Endothelial cell of umbilical vein (primary cell): ENCODE measurements at regions not wholly inside any gene's neighbourhood (a gene's known extent, or its start where the extent isn't known, plus 50 kb on each side); places are given as distances from the start of the nearest gene placed in this dataset.

Source experiments
- BruUV-seq: library from RNA; stranded (reverse); fragments of 400-500 nt; replicated peaks from 2 replicates; lab custom pipeline; 2021; lab: Mats Ljungman, UMichigan
- CTCF ChIA-PET: fragments of 300-600, 350-600 bp; sonication (Branson Sonifier 250); formaldehyde crosslinking; loops from one replicate; lab custom pipeline; 2021; ENCODE audit warnings: antibody characterized with exemption, inconsistent platforms; lab: Charles Lee
- POLR2A ChIA-PET: fragments of 300-600, 350-600 bp; sonication (Branson Sonifier 250); formaldehyde crosslinking; loops from one replicate; lab custom pipeline; 2021; ENCODE audit warnings: antibody characterized with exemption, inconsistent platforms; lab: Charles Lee
- DNase-seq: peaks from one replicate; pipeline ENCODE4 v3.0.0-alpha.2; 2011; ENCODE audit warnings: low read depth, low spot score
- FAIRE-seq: peaks from 2 replicates; lab custom pipeline; 2011; peaks lifted over from hg19 to GRCh38; lab: Jason Lieb, UNC
- H2AFZ ChIP-seq: 2 replicates; pipeline ENCODE4 v1.6.0; 2012; ENCODE audit warnings: low read depth, low read length, control low read depth, inconsistent platforms
- H3K27ac ChIP-seq: 2 replicates; pipeline ENCODE4 v1.5.1; 2011; ENCODE audit warnings: low read depth, mild to moderate bottlenecking, control low read depth, low read length, moderate library complexity; ENCODE audit not compliant: insufficient read depth
- H3K27me3 ChIP-seq, 2 experiments: 2 replicates each; pipeline versions ENCODE4 v1.6.0 to v1.6.1; 2011; ENCODE audit warnings: low read length in 2 of 2, mixed read lengths in 1 of 2; ENCODE audit not compliant: control insufficient read depth in 2 of 2, insufficient read depth in 2 of 2
- H3K36me3 ChIP-seq, 2 experiments: 2 replicates in 1 of 2; 3 replicates in 1 of 2; pipeline ENCODE4 v1.5.1; 2011; ENCODE audit warnings: low read length in 2 of 2, mild to moderate bottlenecking in 1 of 2, moderate library complexity in 1 of 2; ENCODE audit not compliant: control insufficient read depth in 2 of 2, insufficient read depth in 2 of 2; ENCODE audit errors: extremely low read depth in 1 of 2
- H3K4me1 ChIP-seq: 3 replicates; pipeline ENCODE4 v1.5.1; 2011; ENCODE audit warnings: mild to moderate bottlenecking, low read length; ENCODE audit not compliant: control insufficient read depth, insufficient read depth; ENCODE audit errors: extremely low read depth
- H3K4me2 ChIP-seq: 2 replicates; pipeline ENCODE4 v1.6.1; 2011; ENCODE audit warnings: low read length, control low read depth, mixed read lengths; ENCODE audit not compliant: insufficient read depth
- H3K4me3 ChIP-seq, 3 experiments: fragments of 200-600 bp in 1 of 3; sonication (generic), shearing (Covaris generic) in 1 of 3; replicated peaks in 1 of 3; 2 replicates each; pipeline ENCODE4 v1.5.1; 2011 to 2016; ENCODE audit warnings: control low read depth in 3 of 3, low read length in 3 of 3, mild to moderate bottlenecking in 2 of 3, inconsistent platforms in 1 of 3, low read depth in 1 of 3, moderate library complexity in 1 of 3; ENCODE audit not compliant: insufficient read depth in 1 of 3
- H3K79me2 ChIP-seq: 2 replicates; pipeline ENCODE4 v1.6.0; 2012; ENCODE audit warnings: low read length, inconsistent platforms; ENCODE audit not compliant: control insufficient read depth, insufficient read depth
- H3K9ac ChIP-seq: replicated peaks from 2 replicates; pipeline ENCODE3; 2011; ENCODE audit warnings: low read length, control low read depth; ENCODE audit not compliant: insufficient read depth; ENCODE audit errors: extremely low read depth
- H3K9me1 ChIP-seq: replicated peaks from 3 replicates; pipeline ENCODE4 v1.6.0; 2011; ENCODE audit warnings: mild to moderate bottlenecking, low read length; ENCODE audit not compliant: control insufficient read depth, insufficient read depth; ENCODE audit errors: extremely low read depth
- H3K9me3 ChIP-seq: replicated peaks from 2 replicates; pipeline ENCODE4 v1.5.1; 2012; ENCODE audit warnings: low read length, inconsistent platforms; ENCODE audit not compliant: control insufficient read depth, insufficient read depth
- H4K20me1 ChIP-seq: replicated peaks from 2 replicates; pipeline ENCODE3; 2011; ENCODE audit warnings: mild to moderate bottlenecking, low read length; ENCODE audit not compliant: control insufficient read depth, insufficient read depth; ENCODE audit errors: extremely low read depth
- EZH2 ChIP-seq: IDR thresholded peaks from 2 replicates; pipeline ENCODE4 v1.6.1; 2012; ENCODE audit warnings: borderline replicate concordance, low read depth, mild to moderate bottlenecking, moderate library complexity, low read length, inconsistent platforms; ENCODE audit not compliant: severe bottlenecking
- FOS ChIP-seq: IDR thresholded peaks from 2 replicates; pipeline ENCODE4 v1.6.1; 2011; ENCODE audit warnings: mild to moderate bottlenecking, low read length, moderate library complexity, borderline replicate concordance; ENCODE audit not compliant: insufficient read depth
- GATA2 ChIP-seq: IDR thresholded peaks from 2 replicates; pipeline ENCODE4 v1.7.0; 2011; ENCODE audit warnings: low read depth, mild to moderate bottlenecking, moderate library complexity, mixed read lengths, low read length; ENCODE audit not compliant: insufficient read length, insufficient read depth
- JUN ChIP-seq: IDR thresholded peaks from 2 replicates; pipeline ENCODE4 v1.6.1; 2011; ENCODE audit warnings: borderline replicate concordance, low read depth; ENCODE audit not compliant: insufficient read length, insufficient read depth
- MYC ChIP-seq: IDR thresholded peaks from one replicate; pipeline ENCODE4 v1.6.1; 2011; ENCODE audit warnings: mild to moderate bottlenecking, low read depth, low read length
- POLR2A ChIP-seq: IDR thresholded peaks from 2 replicates; pipeline ENCODE4 v1.6.1; 2012; ENCODE audit warnings: low read depth, mild to moderate bottlenecking, control low read depth, low read length
- POLR2AphosphoS5 ChIP-seq: IDR thresholded peaks from 2 replicates; pipeline ENCODE4 v1.6.1; 2012; ENCODE audit warnings: low read depth, mild to moderate bottlenecking, control low read depth, low read length, moderate library complexity; ENCODE audit not compliant: insufficient read depth
- dilution Hi-C: fragments of 300-500 bp; cut with MboI; formaldehyde crosslinking; loops from one replicate; pipeline ENCODE4 v1.15.0; 2019; ENCODE audit warnings: low sequenced_read_pairs; ENCODE audit not compliant: extremely low pct_ligation_motif_present
- intact Hi-C: fragments of 100-400 bp; cut with micrococcal nuclease; formaldehyde crosslinking; loops from one replicate; pipeline ENCODE4 v1.10.0; 2022
- TF ChIP-seq, protein P1 (sequence below), 2 donors: IDR thresholded peaks; 1 replicate in 1 of 2; 2 replicates in 1 of 2; pipeline ENCODE4 v1.5.1; 2011; ENCODE audit warnings: low read length in 2 of 2, mild to moderate bottlenecking in 2 of 2, moderate library complexity in 2 of 2, control low read depth in 1 of 2, inconsistent platforms in 1 of 2, low read depth in 1 of 2; ENCODE audit not compliant: insufficient read depth in 1 of 2; ENCODE audit errors: extremely low read depth in 1 of 2
- TF ChIP-seq, protein P2 (sequence below): IDR thresholded peaks from 2 replicates; pipeline ENCODE4 v1.6.1; 2011; ENCODE audit not compliant: insufficient read depth, insufficient read length

DNA sequence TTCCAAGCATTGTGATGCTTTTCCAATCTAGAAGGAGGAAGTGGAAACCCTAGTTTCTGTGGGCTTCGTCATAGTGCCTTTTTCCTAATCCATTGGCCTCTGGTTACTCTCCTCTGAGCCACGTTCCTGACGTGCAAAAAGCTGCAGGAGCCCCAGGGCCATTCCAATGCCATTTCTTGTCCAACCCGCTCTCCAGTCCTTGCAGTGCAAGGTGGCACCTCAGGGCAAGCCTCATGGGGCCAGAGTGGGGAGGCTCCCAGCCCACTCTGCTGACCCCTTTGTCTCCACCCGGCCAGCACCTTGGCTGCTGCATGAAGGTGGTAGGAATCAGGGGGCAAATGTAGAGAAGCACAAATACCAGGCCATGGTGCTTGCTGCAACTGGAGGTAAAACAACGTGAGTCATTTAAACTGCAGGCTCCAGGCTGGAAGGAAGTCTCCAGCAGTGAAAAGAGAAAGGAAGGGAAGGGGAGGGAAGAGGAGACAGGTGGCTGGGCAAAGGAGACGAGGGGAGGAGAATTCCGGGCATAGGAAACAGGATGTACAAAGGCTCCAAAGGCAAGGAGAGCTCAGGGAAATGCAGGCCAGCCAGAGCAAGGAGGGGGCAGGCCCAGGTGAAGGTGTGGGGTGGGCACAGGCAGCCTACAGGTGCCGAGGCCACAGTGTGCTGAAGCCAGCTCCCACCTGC lies 168.2 kb upstream of the TNRC6C start:
- H3K4me2 ChIP-seq, result no peak overlapping the region
- TF ChIP-seq POLR2A, result no peak
- TF ChIP-seq, protein P1, sequence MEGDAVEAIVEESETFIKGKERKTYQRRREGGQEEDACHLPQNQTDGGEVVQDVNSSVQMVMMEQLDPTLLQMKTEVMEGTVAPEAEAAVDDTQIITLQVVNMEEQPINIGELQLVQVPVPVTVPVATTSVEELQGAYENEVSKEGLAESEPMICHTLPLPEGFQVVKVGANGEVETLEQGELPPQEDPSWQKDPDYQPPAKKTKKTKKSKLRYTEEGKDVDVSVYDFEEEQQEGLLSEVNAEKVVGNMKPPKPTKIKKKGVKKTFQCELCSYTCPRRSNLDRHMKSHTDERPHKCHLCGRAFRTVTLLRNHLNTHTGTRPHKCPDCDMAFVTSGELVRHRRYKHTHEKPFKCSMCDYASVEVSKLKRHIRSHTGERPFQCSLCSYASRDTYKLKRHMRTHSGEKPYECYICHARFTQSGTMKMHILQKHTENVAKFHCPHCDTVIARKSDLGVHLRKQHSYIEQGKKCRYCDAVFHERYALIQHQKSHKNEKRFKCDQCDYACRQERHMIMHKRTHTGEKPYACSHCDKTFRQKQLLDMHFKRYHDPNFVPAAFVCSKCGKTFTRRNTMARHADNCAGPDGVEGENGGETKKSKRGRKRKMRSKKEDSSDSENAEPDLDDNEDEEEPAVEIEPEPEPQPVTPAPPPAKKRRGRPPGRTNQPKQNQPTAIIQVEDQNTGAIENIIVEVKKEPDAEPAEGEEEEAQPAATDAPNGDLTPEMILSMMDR (IDR thresholded peaks at IDR 0.05; ENCODE audit: extremely low read depth in 1 of 2, insufficient read depth in 1 of 2, low read depth in 1 of 2, low read length in 2 of 2), result no peak
- TF ChIP-seq EZH2, result no peak
- no peak for TF ChIP-seq JUN
- no peak for TF ChIP-seq FOS
- TF ChIP-seq GATA2, result no peak
- TF ChIP-seq, protein P2, sequence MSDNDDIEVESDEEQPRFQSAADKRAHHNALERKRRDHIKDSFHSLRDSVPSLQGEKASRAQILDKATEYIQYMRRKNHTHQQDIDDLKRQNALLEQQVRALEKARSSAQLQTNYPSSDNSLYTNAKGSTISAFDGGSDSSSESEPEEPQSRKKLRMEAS, result no peak
- TF ChIP-seq MYC, result no peak
- no peak for TF ChIP-seq POLR2AphosphoS5
- no peaks in the 10 kb centered on the region for H4K20me1 ChIP-seq
- H3K4me3 ChIP-seq, result no peak overlapping the region
- H3K9me3 ChIP-seq, result no peaks in the 10 kb centered on the region
- no TSS peak for BruUV-seq
- no peaks in the 10 kb centered on the region for H3K79me2 ChIP-seq
- dilution Hi-C loops (no loop called here), intact Hi-C loops (no loop called here)
- DNase-seq, result no peak
- no peaks in the 10 kb centered on the region for H3K36me3 ChIP-seq
- no peak for FAIRE-seq
- H3K4me1 ChIP-seq, result no peaks in the 10 kb centered on the region
- H2AFZ ChIP-seq, result no peak overlapping the region
- H3K9me1 ChIP-seq, result no peaks in the 10 kb centered on the region
- no peak overlapping the region for H3K9ac ChIP-seq
- ChIA-PET CTCF (interaction anchor here (0.9 kb wide), 1 partner anchor 223 kb away, joined by 3 read pairs; no protein-coding TSS in a partner anchor), POLR2A (no interaction called here)
- H3K27ac ChIP-seq, result no peak overlapping the region
- peaks cover 0 to 5% of the 10 kb centered on the region in 2 experiments for H3K27me3 ChIP-seq
